ENCODE measurements at regions not wholly inside any gene's neighbourhood (a gene's known extent, or its start where the extent isn't known, plus 50 kb on each side); places are given as distances from the start of the nearest gene placed in this dataset.

DNA sequence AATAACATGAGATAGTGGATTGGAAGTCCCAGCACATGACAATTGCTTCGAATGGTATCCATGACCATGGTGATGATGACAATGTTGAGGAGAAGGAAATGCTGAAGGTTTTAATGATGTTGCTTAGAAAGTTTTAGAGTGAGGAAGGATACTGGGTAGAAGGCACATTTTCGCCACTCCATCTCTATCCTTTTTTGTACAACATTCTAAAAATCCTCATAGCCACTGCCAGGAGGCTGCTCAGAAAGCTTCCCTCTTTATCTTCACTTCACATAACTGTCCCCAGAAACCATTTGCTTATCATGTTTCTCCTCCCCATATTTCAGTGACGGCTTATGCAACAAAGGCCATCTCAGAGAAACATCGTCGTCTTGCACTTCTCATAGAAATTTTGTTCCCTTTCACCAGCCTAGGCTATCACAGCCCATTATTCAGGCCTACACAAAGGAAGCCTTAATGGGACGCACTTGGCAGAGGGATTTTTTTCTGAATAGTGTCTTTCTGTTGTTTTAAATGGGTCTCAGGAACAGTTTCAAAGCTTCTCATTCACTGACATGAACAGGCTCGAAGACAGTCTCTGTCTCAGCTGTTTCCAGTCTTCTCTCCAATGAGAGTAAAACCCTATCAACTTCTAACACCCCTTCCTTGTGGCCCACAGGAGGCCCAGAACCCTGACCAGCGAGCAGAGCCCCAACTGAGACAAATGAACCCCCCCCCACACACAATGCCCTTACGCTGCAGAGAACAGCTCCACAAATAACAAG is 506.7 kb downstream of the HAPSTR1 start (continued):
- TF ChIP-seq, protein P1, sequence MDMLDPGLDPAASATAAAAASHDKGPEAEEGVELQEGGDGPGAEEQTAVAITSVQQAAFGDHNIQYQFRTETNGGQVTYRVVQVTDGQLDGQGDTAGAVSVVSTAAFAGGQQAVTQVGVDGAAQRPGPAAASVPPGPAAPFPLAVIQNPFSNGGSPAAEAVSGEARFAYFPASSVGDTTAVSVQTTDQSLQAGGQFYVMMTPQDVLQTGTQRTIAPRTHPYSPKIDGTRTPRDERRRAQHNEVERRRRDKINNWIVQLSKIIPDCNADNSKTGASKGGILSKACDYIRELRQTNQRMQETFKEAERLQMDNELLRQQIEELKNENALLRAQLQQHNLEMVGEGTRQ (CRISPR knock-in tag; IDR thresholded peaks at IDR 0.05) = no peak
- TF ChIP-seq ESRRA (IDR thresholded peaks at IDR 0.05; ENCODE audit: borderline replicate concordance, low read depth) = 0 out of 2 replicates have a peak, but pooled peaks have one; percentile 40
- TF ChIP-seq SLC30A9 (CRISPR knock-in tag; IDR thresholded peaks at IDR 0.05) = no peak
- TF ChIP-seq, protein P2, sequence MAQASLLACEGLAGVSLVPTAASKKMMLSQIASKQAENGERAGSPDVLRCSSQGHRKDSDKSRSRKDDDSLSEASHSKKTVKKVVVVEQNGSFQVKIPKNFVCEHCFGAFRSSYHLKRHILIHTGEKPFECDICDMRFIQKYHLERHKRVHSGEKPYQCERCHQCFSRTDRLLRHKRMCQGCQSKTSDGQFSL (CRISPR knock-in tag; IDR thresholded peaks at IDR 0.05) = no peak
- TF ChIP-seq, protein P2 (tag; IDR thresholded peaks at IDR 0.05) = 0 out of 4 replicates have a peak, but pooled peaks of 1 of the 2 experiments have one; percentile 20
- TF ChIP-seq ZFP1 (CRISPR knock-in tag; IDR thresholded peaks at IDR 0.05) = no peak
- TF ChIP-seq, protein P3, sequence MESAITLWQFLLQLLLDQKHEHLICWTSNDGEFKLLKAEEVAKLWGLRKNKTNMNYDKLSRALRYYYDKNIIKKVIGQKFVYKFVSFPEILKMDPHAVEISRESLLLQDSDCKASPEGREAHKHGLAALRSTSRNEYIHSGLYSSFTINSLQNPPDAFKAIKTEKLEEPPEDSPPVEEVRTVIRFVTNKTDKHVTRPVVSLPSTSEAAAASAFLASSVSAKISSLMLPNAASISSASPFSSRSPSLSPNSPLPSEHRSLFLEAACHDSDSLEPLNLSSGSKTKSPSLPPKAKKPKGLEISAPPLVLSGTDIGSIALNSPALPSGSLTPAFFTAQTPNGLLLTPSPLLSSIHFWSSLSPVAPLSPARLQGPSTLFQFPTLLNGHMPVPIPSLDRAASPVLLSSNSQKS (CRISPR knock-in tag; IDR thresholded peaks at IDR 0.05) = no peak
- TF ChIP-seq CCNT2 (IDR thresholded peaks at IDR 0.05; ENCODE audit: borderline replicate concordance, extremely low read depth, insufficient read length, low read depth, low read length) = peak; percentile 68
- TF ChIP-seq RBM39 (optimal IDR thresholded peaks at IDR 0.05; ENCODE audit: low read depth, low read length) = no peak
- TF ChIP-seq JUN (IDR thresholded peaks at IDR 0.05; ENCODE audit: borderline replicate concordance, low read depth, low read length) = no peak; the same call in 1 of the 2 replicates
- no peak for TF ChIP-seq JUN (CRISPR knock-in tag; IDR thresholded peaks at IDR 0.05; ENCODE audit: borderline replicate concordance)
- no peak for TF ChIP-seq ADNP (tag; IDR thresholded peaks at IDR 0.05)
- peak; percentile 51; the same call in 1 of the 2 replicates for TF ChIP-seq ETV1 (tag; conservative IDR thresholded peaks at IDR 0.05; ENCODE audit: low read depth)
- TF ChIP-seq ZNF212 (CRISPR knock-in tag; IDR thresholded peaks at IDR 0.05) = no peak
- TF ChIP-seq CBFA2T2 (conservative IDR thresholded peaks at IDR 0.05) = peak; percentile 86
- TF ChIP-seq, protein P4, sequence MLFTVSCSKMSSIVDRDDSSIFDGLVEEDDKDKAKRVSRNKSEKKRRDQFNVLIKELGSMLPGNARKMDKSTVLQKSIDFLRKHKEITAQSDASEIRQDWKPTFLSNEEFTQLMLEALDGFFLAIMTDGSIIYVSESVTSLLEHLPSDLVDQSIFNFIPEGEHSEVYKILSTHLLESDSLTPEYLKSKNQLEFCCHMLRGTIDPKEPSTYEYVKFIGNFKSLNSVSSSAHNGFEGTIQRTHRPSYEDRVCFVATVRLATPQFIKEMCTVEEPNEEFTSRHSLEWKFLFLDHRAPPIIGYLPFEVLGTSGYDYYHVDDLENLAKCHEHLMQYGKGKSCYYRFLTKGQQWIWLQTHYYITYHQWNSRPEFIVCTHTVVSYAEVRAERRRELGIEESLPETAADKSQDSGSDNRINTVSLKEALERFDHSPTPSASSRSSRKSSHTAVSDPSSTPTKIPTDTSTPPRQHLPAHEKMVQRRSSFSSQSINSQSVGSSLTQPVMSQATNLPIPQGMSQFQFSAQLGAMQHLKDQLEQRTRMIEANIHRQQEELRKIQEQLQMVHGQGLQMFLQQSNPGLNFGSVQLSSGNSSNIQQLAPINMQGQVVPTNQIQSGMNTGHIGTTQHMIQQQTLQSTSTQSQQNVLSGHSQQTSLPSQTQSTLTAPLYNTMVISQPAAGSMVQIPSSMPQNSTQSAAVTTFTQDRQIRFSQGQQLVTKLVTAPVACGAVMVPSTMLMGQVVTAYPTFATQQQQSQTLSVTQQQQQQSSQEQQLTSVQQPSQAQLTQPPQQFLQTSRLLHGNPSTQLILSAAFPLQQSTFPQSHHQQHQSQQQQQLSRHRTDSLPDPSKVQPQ (CRISPR knock-in tag; IDR thresholded peaks at IDR 0.05; ENCODE audit: borderline replicate concordance) = no peak
- TF ChIP-seq, protein P5, sequence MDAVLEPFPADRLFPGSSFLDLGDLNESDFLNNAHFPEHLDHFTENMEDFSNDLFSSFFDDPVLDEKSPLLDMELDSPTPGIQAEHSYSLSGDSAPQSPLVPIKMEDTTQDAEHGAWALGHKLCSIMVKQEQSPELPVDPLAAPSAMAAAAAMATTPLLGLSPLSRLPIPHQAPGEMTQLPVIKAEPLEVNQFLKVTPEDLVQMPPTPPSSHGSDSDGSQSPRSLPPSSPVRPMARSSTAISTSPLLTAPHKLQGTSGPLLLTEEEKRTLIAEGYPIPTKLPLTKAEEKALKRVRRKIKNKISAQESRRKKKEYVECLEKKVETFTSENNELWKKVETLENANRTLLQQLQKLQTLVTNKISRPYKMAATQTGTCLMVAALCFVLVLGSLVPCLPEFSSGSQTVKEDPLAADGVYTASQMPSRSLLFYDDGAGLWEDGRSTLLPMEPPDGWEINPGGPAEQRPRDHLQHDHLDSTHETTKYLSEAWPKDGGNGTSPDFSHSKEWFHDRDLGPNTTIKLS (IDR thresholded peaks at IDR 0.05; ENCODE audit: borderline replicate concordance, low read depth) = no peak; the same call in 1 of the 2 replicates
- peak; percentile 85; the same call in 1 of the 2 replicates for TF ChIP-seq LEF1 (IDR thresholded peaks at IDR 0.05)
- peak; percentile 77 for TF ChIP-seq MEIS2 (IDR thresholded peaks at IDR 0.05; ENCODE audit: partially characterized antibody)
- TF ChIP-seq EP300 (IDR thresholded peaks at IDR 0.05; ENCODE audit: low read length) = peak; percentile 97
- no peak for TF ChIP-seq MYNN (IDR thresholded peaks at IDR 0.05)
- no peak for TF ChIP-seq MYNN (CRISPR knock-in tag; IDR thresholded peaks at IDR 0.05)
